ENCODE measurements at regions not wholly inside any gene's neighbourhood (a gene's known extent, or its start where the extent isn't known, plus 50 kb on each side); places are given as distances from the start of the nearest gene placed in this dataset.
A peak's percentile ranks its signal among the peaks of the same experiment; 100 is the strongest.

GRCh38 chr12:128057586-128057985 lies 209.4 kb upstream of the TMEM132C start:
- no peak for TF ChIP-seq ZFX (IDR thresholded peaks at IDR 0.05; ENCODE audit: borderline replicate concordance)
- TF ChIP-seq, protein P1, sequence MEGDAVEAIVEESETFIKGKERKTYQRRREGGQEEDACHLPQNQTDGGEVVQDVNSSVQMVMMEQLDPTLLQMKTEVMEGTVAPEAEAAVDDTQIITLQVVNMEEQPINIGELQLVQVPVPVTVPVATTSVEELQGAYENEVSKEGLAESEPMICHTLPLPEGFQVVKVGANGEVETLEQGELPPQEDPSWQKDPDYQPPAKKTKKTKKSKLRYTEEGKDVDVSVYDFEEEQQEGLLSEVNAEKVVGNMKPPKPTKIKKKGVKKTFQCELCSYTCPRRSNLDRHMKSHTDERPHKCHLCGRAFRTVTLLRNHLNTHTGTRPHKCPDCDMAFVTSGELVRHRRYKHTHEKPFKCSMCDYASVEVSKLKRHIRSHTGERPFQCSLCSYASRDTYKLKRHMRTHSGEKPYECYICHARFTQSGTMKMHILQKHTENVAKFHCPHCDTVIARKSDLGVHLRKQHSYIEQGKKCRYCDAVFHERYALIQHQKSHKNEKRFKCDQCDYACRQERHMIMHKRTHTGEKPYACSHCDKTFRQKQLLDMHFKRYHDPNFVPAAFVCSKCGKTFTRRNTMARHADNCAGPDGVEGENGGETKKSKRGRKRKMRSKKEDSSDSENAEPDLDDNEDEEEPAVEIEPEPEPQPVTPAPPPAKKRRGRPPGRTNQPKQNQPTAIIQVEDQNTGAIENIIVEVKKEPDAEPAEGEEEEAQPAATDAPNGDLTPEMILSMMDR (IDR thresholded peaks at IDR 0.05): no peak
- no peak overlapping the region for H3K27ac ChIP-seq

GRCh38 chr12:128059621-128060370 lies 207.2 kb upstream of the TMEM132C start:
- TF ChIP-seq ZFX (IDR thresholded peaks at IDR 0.05; ENCODE audit: borderline replicate concordance): no peak
- TF ChIP-seq, protein P1 (IDR thresholded peaks at IDR 0.05): no peak
- no peak overlapping the region for H3K27ac ChIP-seq

GRCh38 chr12:128068211-128068610 lies 198.8 kb upstream of the TMEM132C start:
- TF ChIP-seq ZFX (IDR thresholded peaks at IDR 0.05; ENCODE audit: borderline replicate concordance): no peak
- TF ChIP-seq, protein P1 (IDR thresholded peaks at IDR 0.05): no peak
- no peak overlapping the region for H3K27ac ChIP-seq

DNA sequence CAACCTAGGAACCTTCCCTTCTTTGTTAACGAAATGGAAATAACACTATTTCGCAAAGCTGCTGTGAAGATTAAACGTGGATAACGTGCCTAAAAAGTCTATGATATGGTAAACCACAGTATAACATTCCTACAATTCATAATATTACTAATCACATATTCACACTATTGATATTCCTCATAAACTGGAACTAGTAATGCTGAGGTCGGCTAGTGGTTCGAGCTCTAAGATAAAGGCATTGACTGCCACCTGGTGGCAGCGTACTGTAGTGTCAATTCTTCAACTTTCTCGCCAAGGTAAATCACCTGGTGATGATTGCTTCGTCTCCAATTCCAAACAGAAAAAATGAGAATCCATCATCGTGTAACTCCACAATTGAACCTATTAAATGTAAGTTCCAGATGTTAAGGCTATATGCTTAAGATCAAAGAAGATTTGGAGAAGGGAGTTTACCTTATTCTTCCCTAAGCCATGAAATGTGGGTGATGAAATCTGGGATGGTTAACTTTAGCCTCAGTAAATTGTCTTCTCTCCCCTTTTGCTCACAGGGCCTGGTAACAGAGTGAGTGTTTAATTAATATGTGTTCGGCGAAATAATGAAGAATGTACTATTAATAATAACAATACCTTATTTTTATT lies 197.5 kb upstream of the TMEM132C start:
- TF ChIP-seq ZFX (IDR thresholded peaks at IDR 0.05; ENCODE audit: borderline replicate concordance): no peak
- TF ChIP-seq, protein P1 (IDR thresholded peaks at IDR 0.05): peak; percentile 92
- H3K27ac ChIP-seq: no peak overlapping the region

DNA sequence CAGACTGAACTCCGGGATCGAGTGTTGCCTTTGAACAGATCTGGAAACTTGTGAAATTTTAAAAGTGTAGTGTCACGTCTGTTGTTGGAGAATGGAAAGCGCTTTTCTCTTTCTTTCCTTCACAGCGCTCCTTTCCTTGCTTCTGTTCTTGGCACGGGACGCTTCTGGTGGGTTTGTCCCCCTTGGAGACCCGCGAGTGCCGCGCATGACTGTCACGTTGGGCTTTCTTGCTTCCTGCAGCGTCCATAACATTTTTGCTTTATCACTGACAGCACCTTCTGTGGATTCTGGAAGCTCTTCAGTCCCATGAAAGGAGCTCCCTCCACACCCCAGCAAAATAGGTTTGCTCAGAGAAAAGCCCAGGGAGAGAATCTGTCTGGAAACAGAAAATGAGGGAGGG lies 193.0 kb upstream of the TMEM132C start:
- H3K27ac ChIP-seq: no peak overlapping the region
- TF ChIP-seq, protein P1 (IDR thresholded peaks at IDR 0.05): no peak
- TF ChIP-seq ZFX (IDR thresholded peaks at IDR 0.05; ENCODE audit: borderline replicate concordance): no peak

- no peak overlapping the region for H3K27ac ChIP-seq
- TF ChIP-seq, protein P1 (IDR thresholded peaks at IDR 0.05): no peak
- no peak for TF ChIP-seq ZFX (IDR thresholded peaks at IDR 0.05; ENCODE audit: borderline replicate concordance)
These were observed 191.6 kb upstream of the TMEM132C start for GRCh38 chr12:128075332-128075731.

- no peak overlapping the region for H3K27ac ChIP-seq
- TF ChIP-seq ZFX (IDR thresholded peaks at IDR 0.05; ENCODE audit: borderline replicate concordance): no peak
- TF ChIP-seq, protein P1 (IDR thresholded peaks at IDR 0.05): no peak
These were observed 190.8 kb upstream of the TMEM132C start for GRCh38 chr12:128076188-128076587.
